Activated CD8-positive, alpha-beta memory T cell treated with anti-CD3 and anti-CD28 coated beads, Interleukin-2, amount 50 U/mL, for 4 hours (primary cell): ENCODE measurements at regions not wholly inside any gene's neighbourhood (a gene's known extent, or its start where the extent isn't known, plus 50 kb on each side); places are given as distances from the start of the nearest gene placed in this dataset.

Source experiments
- DNase-seq: peaks from one replicate; pipeline ENCODE4 v3.0.0-alpha.2; 2020

GRCh38 chr2:234691968-234692955 lies 195.4 kb upstream of the ARL4C start:
- no peak for DNase-seq

- DNase-seq: no peak
Measured at GRCh38 chr2:234691214-234691575, 194.3 kb upstream of the ARL4C start.

DNA sequence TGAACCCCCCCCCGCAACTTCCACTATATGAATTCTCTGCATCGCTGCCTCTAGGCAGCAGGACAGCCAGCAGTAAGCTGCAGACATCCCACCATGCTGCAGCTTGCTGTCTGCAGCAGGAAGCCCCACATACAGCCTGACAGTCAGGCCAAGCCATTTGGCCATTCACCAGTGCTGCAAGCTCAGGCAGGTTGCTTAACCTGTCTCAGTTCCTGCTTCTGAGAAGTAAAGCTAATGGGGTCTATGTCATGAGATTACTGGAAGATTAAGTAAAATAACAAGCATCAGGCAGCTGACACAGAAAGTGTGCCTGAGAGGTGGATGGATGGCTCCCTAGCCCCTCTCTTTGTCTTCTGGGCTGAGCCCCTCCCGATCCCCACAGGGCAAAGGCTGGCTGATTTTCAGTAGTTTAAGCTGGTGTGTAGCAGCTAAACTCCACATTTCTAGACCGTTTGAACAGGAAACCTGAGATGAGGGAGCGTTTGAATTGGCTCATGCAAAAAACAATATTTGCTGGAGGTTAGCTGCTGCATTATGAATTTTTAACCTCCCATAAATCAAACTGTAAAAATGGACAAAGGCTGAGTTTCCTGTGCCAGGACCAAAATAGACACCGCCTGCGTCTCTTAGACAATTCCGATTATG lies 193.8 kb upstream of the ARL4C start:
- DNase-seq: no peak

DNA sequence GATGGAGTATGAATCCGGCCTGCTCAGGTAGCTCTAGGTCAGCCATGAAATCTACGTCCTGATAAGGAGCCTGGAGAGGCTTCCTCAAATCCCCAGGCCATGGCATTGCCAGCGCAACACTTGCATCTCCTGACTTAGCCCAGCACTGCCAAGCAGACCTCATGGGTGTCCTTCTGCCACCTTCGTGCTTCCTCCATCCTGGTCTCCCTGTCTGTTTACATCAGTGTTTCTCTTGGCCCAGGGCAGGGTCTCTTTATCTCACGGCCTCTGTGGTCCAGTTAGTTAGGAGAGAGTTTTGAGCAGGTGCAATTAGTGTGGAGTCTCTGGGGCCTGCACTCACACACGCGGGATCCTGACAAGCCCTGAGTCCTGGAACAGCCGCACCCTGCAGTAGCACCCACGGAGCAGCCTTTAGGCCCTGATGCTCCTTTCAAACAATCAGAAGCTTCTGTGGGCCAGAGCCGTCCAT lies 193.1 kb upstream of the ARL4C start:
- DNase-seq: no peak

GRCh38 chr2:234687718-234688475 lies 191.0 kb upstream of the ARL4C start:
- DNase-seq: no peak

- DNase-seq: no peak
Measured at GRCh38 chr2:234686088-234686890, 189.4 kb upstream of the ARL4C start.

GRCh38 chr2:234684466-234684865 lies 187.6 kb upstream of the ARL4C start:
- no peak for DNase-seq

DNA sequence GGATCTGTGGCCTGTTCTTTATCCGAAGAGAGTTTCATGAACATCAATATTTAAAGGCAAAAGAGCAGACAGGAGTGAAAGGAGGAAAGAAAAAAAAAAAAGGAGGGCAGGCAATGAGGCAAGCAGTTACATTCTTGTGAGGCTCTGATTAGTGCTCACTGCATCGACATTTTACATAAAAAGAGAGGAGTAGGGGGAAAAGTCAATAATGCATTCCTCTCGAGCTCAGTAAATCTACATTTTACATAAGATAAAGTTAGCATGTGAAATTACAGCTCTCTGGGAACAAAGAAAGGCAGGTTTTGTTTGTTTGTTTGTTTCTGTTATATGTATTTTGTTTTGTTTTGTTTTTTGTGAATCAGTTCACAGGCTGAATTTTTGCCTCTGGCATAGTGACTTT lies 187.1 kb upstream of the ARL4C start:
- DNase-seq: no peak

- no peak for DNase-seq
Measured at GRCh38 chr2:234682492-234683228, 185.8 kb upstream of the ARL4C start.

DNA sequence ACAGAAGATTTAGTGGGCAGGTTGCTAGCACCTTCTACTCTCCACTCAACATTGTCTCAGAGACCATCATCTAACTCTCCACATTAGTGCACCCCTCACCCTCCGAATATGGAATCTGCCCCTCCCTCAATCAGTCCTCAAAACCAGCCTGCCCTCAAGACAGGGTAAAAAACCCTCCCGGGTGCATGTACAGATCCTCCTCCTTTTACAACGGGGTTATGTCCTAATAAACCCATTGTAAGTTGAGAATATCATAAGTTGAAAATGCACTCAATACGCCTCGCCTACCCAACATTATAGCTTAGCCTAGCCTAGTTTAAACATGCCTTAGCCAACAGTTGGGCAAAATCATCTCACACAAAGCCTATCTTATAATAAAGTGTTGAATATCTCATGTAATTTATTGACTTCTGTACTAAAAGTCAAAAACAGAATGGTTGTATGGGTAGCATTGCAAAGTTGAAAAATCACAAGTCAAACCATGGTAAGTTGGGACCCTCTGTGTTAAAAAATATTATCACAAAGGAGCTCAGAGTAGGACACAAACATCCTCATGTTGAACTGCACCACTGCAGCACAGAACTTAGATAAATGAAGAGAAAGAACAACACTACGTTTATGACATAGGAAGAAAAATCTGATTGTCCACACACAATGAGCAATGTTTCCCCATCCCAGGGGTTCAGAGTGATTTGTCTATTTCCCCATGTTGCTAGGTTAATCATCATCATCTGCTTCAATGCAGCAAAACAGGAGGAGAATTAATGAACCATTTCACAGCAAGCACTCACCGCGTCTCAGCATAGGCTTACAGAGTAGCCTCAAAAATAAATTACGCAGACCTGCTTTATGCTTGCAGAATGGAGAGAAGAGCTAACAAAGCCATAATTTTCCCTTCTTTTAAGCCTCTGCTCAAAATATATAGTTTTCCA lies 184.1 kb upstream of the ARL4C start:
- no peak for DNase-seq

DNA sequence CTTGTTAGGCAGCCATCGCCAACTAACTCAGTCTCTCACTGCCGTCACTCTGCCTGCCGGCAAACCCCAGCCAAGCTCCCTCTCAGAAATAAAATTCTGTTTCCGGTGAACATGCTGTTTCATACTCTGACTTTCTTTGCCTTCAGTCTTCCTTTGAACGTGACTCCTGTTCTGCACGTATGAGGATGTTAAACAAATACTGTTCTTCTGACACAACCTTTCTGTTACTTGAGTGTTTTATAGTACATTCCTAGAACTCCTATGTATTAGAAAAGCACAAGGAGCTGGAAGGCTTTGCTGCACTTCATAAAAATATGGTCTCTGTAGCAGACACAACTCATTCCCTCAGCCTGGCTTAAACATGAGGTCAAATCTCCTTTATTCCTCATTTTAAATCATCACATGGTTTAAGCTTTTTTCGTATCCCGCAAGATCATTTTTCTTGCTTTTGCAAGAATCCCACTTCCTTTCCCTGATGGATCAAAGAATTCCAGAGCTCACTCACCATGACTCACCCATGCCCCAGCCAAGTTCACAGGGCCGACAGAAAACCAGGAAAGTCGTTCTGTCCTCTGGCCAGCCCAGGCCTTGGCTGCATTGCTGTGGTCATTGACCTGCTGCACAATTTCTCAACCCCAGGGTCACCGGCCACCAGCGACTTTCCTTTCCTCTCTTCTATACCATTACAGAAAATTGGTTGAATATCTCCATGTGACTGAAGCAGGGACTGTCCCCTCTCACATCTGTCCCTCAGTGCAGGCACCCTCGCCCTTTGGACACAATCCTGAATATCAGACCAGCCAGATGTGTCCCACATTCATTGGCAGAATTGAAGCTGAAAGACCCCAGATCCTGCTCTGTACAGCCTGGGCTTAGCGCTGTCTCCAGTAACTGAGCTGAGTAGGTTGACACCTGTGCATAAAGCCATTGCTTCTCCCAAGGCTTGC lies 183.1 kb upstream of the ARL4C start:
- DNase-seq: no peak

- no peak for DNase-seq
Measured at GRCh38 chr2:234679301-234679740, 182.4 kb upstream of the ARL4C start.

- DNase-seq: no peak
Measured at GRCh38 chr2:234678711-234679110, 181.8 kb upstream of the ARL4C start.

GRCh38 chr2:234677758-234678538 lies 181.1 kb upstream of the ARL4C start:
- no peak for DNase-seq

DNA sequence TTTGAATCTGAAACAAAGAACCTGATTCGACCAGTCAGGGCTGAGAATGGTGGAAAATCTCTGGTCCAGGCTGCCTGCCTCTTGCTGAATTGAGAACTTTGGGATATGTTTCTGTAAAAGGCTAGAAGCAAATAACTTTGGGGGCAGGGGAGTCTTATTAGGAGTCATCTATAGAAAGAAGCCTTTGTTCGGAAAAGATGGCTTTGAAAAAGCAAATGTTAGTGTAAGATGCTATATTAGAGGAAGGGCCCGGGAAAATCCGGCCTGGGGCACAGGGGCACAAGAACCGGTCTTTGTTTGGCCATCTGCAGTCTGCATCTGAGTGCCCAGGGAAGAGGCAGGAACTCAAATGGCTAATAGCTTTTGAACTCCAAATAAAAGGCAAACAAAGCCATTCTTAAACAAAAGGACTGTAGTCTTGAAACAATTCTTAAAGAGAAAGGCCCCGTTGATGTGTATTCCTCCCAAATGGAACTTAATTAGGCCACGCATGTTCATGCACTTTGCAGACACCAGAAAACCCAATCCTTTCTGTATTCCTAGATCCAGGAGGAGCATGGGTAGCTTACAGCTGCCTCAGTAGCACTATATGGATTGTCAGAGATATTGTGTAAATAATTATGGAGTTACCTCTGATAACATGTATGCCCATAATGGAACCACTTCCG lies 180.0 kb upstream of the ARL4C start:
- DNase-seq: no peak

- DNase-seq: no peak
Measured at GRCh38 chr2:234676109-234676782, 179.4 kb upstream of the ARL4C start.

- no peak for DNase-seq
Measured at GRCh38 chr2:234674781-234675201, 177.9 kb upstream of the ARL4C start.
